Heart left ventricle (tissue), 16 donors: ENCODE measurements at regions not wholly inside any gene's neighbourhood (a gene's known extent, or its start where the extent isn't known, plus 50 kb on each side); places are given as distances from the start of the nearest gene placed in this dataset.

Experiments
- ATAC-seq, 4 donors: fragments of 200-7000 bp; cut with Tn5 transposase; one replicate each; pipeline ENCODE4 v1.9.1; 2020 to 2022; ENCODE audit warnings: moderate library complexity in 4 of 4, mild to moderate bottlenecking in 3 of 4, moderate number of reproducible peaks in 1 of 4
- DNase-seq, 5 donors: peaks; one replicate each; pipeline ENCODE4 v3.0.0-alpha.2; 2020
- H3K27ac ChIP-seq, 12 donors: fragments of 200-600 bp; sonication (generic) in 4 of 12; one replicate each; pipeline versions ENCODE4 v1.5.0 to v1.8.0; 2016 to 2022; ENCODE audit warnings: mild to moderate bottlenecking in 2 of 12
- H3K27me3 ChIP-seq, 9 donors: fragments of 200-600 bp; sonication (generic) in 2 of 9; one replicate each; pipeline versions ENCODE4 v1.5.1 to v1.8.0; 2016 to 2022; ENCODE audit warnings: mild to moderate bottlenecking in 3 of 9
- H3K36me3 ChIP-seq, 9 donors: fragments of 200-600 bp; sonication (generic) in 2 of 9; one replicate each; pipeline versions ENCODE4 v1.5.0 to v1.8.0; 2018 to 2022; ENCODE audit warnings: mild to moderate bottlenecking in 2 of 9
- H3K4me1 ChIP-seq, 12 donors: fragments of 200-600 bp; sonication (generic) in 4 of 12; one replicate each; pipeline versions ENCODE4 v1.5.0 to v1.8.0; 2016 to 2022; ENCODE audit warnings: mild to moderate bottlenecking in 3 of 12
- H3K4me3 ChIP-seq, 12 donors: fragments of 200-600 bp; sonication (generic) in 4 of 12; one replicate each; pipeline versions ENCODE4 v1.5.0 to v1.8.0; 2017 to 2022; ENCODE audit warnings: mild to moderate bottlenecking in 9 of 12, moderate library complexity in 4 of 12
- H3K9me3 ChIP-seq, 12 donors: fragments of 200-600 bp; sonication (generic) in 4 of 12; one replicate each; pipeline versions ENCODE4 v1.5.0 to v1.8.0; 2016 to 2022; ENCODE audit warnings: mild to moderate bottlenecking in 1 of 12
- CTCF ChIP-seq, 12 donors: fragments of 200-600 bp; sonication (generic) in 4 of 12; IDR thresholded peaks; one replicate each; pipeline versions ENCODE4 v1.5.0 to v1.8.0; 2018 to 2022; ENCODE audit warnings: antibody characterized with exemption in 12 of 12, mild to moderate bottlenecking in 5 of 12
- POLR2A ChIP-seq, 2 donors: fragments of 450-650 bp; IDR thresholded peaks; one replicate each; pipeline ENCODE4 v1.6.1; 2017; ENCODE audit warnings: antibody characterized with exemption in 2 of 2, mild to moderate bottlenecking in 2 of 2, moderate library complexity in 2 of 2
- WGBS, 4 donors: extraction: QIAGEN DNeasy Blood & Tissue Kit in 2 of 4; methylation state at CpG; one replicate each; pipeline versions ENCODE4 v1.1.5 to v1.1.7; 2013 to 2018; 5-methylcytosine and 5-hydroxymethylcytosine counted together
- intact Hi-C, 10 donors: fragments of 100-400 bp; cut with DNase I; formaldehyde crosslinking; loops; one replicate each; pipeline versions ENCODE4 v1.11.1 to v1.14.2; 2022
- donor health status: ischemic (EF 13 %, LVEDD 7.1; RV severe dilation, severe dysfunction).
- donor health status: healthy with polysubstance abuse.
- donor health status: DM: no; HTN: yes; CAD: no.
- donor health status: DM: no; HTN: no; CAD: no.
- donor health status: ischemic (EF 25% LVEDD 6.9; RV normal size, moderate dysfunction).
- donor health status: ischemic (EF 25% LVEDD 5.7; RV mildly dilated, moderate dysfunction).
- donor health status: healthy.
- donor health status: DM: yes; HTN: yes; CAD: no.
- donor health status: ischemic (EF 35%, LVEDD 5.7; RV mildly dilated, moderate dysfunction).
- donor health status: nonischemic (EF 11% LVEDD 7.7; RV severe dilation, severe dysfunction).
- donor health status: DM: yes; HTN: yes; CAD: no.
- donor health status: PGD.
- donor health status: ischemic (EF 29% LVEDD 5.4; RV normal size, mild dysfunction).
- donor health status: nonischemic (EF 23%, LVEDD 6.1; RV moderate dilation, normal function).

GRCh38 chr3:16828815-16829214 is 55.9 kb upstream of the PLCL2 start:
- no peak for TF ChIP-seq POLR2A (IDR thresholded peaks at IDR 0.05)
- peak in 9 of 12 donors; percentile 12 to 42 (median 31) for TF ChIP-seq CTCF (IDR thresholded peaks at IDR 0.05)
- Histone ChIP-seq H3K4me1 (peaks cover 0 to 6% (median 0%) of the 10 kb centered on the region in 12 donors), H3K27ac (no peak overlapping the region), H3K36me3 (no peaks in the 10 kb centered on the region), H3K27me3 (no peaks in the 10 kb centered on the region), H3K9me3 (no peaks in the 10 kb centered on the region), H3K4me3 (no peak overlapping the region)
- peak in 1 of 4 donors; percentile 18 for ATAC-seq
- 48 to 58% (median 55%) methylated on average over 3 of the region's 3 CpGs for WGBS, 4 donors
- no peak for DNase-seq
- intact Hi-C loops = loop anchor here in 1 of 10 donors (2.0 kb wide), 1 partner anchor 402 kb away; no protein-coding TSS in a partner anchor

- H3K36me3 ChIP-seq = no peaks in the 10 kb centered on the region
- TF ChIP-seq CTCF (IDR thresholded peaks at IDR 0.05) = no peak
- TF ChIP-seq POLR2A (IDR thresholded peaks at IDR 0.05) = no peak
- H3K9me3 ChIP-seq = no peaks in the 10 kb centered on the region
- intact Hi-C loops = no loop called here
- H3K27me3 ChIP-seq = no peaks in the 10 kb centered on the region
- H3K27ac ChIP-seq = no peak overlapping the region
- H3K4me1 ChIP-seq = peaks cover 0 to 20% (median 4%) of the 10 kb centered on the region in 12 donors
- no peak overlapping the region for H3K4me3 ChIP-seq
- ATAC-seq (no peak), DNase-seq (no peak)
- 90 to 95% (median 93%) methylated on average over 4 of the region's 4 CpGs for WGBS, 4 donors
Measured at GRCh38 chr3:16831846-16832245, 52.9 kb upstream of the PLCL2 start.

- no peaks in the 10 kb centered on the region for H3K36me3 ChIP-seq
- peaks cover 0 to 27% (median 7%) of the 10 kb centered on the region in 12 donors for H3K4me1 ChIP-seq
- no peaks in the 10 kb centered on the region for H3K9me3 ChIP-seq
- DNase-seq = no peak
- TF ChIP-seq CTCF (IDR thresholded peaks at IDR 0.05) (no peak), POLR2A (IDR thresholded peaks at IDR 0.05) (no peak)
- no peak for ATAC-seq
- H3K4me3 ChIP-seq = no peak overlapping the region
- H3K27ac ChIP-seq = peak overlapping the region in 3 of 12 donors; percentile 45 to 72 (median 53)
- 83 to 90% (median 87%) methylated on average over 4 of the region's 4 CpGs for WGBS, 4 donors
- H3K27me3 ChIP-seq = no peaks in the 10 kb centered on the region
- intact Hi-C loops = no loop called here
Measured at GRCh38 chr3:16834214-16834613, 50.5 kb upstream of the PLCL2 start.

- Histone ChIP-seq H3K27me3 (no peaks in the 10 kb centered on the region), H3K36me3 (no peaks in the 10 kb centered on the region), H3K4me3 (no peak overlapping the region), H3K4me1 (peaks cover 0 to 30% (median 7%) of the 10 kb centered on the region in 12 donors), H3K9me3 (no peaks in the 10 kb centered on the region), H3K27ac (peak overlapping the region in 4 of 12 donors; percentile 33 to 72 (median 49))
- DNase-seq (peak in 1 of 5 donors; percentile 41), ATAC-seq (peak; percentile 78 to 90 (median 86))
- WGBS, 4 donors = 49 to 80% (median 74%) methylated on average over 2 of the region's 2 CpGs
- no peak for TF ChIP-seq POLR2A (IDR thresholded peaks at IDR 0.05)
- no peak for TF ChIP-seq CTCF (IDR thresholded peaks at IDR 0.05)
- intact Hi-C loops = loop anchor here in 2 of 10 donors (5.0 kb wide), 1 partner anchor 48 kb away; the partner anchor contains the start of gene PLCL2 (in 2 of the 2)
Measured at GRCh38 chr3:16834753-16835152, 50.0 kb upstream of the PLCL2 start.
